ENCODE measurements at regions not wholly inside any gene's neighbourhood (a gene's known extent, or its start where the extent isn't known, plus 50 kb on each side); places are given as distances from the start of the nearest gene placed in this dataset.

GRCh38 chr2:103219398-103219797 is 457.6 kb downstream of the TMEM182 start:
- POLR2A ChIA-PET (ENCODE audit: low non-redundant PET), result no interaction called here
- no peak overlapping the region for H3K4me3 ChIP-seq (ENCODE audit: low read depth, low read length, poor library complexity, severe bottlenecking)
- H3K36me3 ChIP-seq (ENCODE audit: insufficient read depth, low read length, poor library complexity, severe bottlenecking), result no peaks in the 10 kb centered on the region
- no peak for DNase-seq (ENCODE audit: low spot score)
- CTCF ChIA-PET, result no interaction called here
- TF ChIP-seq EZH2 (IDR thresholded peaks at IDR 0.05; ENCODE audit: borderline replicate concordance, low read depth, low read length, poor library complexity, severe bottlenecking) (no peak), CTCF (conservative IDR thresholded peaks at IDR 0.05; ENCODE audit: low read depth, low read length) (no peak)
- peaks cover 10% of the 10 kb centered on the region for H3K9me3 ChIP-seq (ENCODE audit: low read depth, low read length, poor library complexity, severe bottlenecking)
- no peaks in the 10 kb centered on the region for H3K27me3 ChIP-seq (replicated peaks; ENCODE audit: insufficient read depth, low read depth, low read length, poor library complexity)
- no TSS peak for BruUV-seq (replicated peaks)
- no peaks in the 10 kb centered on the region for H3K4me1 ChIP-seq (ENCODE audit: insufficient read depth, low read length, poor library complexity, severe bottlenecking)
- intact Hi-C loops (cut with micrococcal nuclease; ENCODE audit: unreplicated experiment), result no loop called here
- H3K27ac ChIP-seq (ENCODE audit: low read depth, low read length, poor library complexity, severe bottlenecking), result no peak overlapping the region

- peaks cover 5% of the 10 kb centered on the region for H3K9me3 ChIP-seq (ENCODE audit: low read depth, low read length, poor library complexity, severe bottlenecking)
- TF ChIP-seq CTCF (conservative IDR thresholded peaks at IDR 0.05; ENCODE audit: low read depth, low read length), result no peak
- TF ChIP-seq EZH2 (IDR thresholded peaks at IDR 0.05; ENCODE audit: borderline replicate concordance, low read depth, low read length, poor library complexity, severe bottlenecking), result no peak
- DNase-seq (ENCODE audit: low spot score), result no peak
- H3K4me1 ChIP-seq (ENCODE audit: insufficient read depth, low read length, poor library complexity, severe bottlenecking), result no peaks in the 10 kb centered on the region
- H3K36me3 ChIP-seq (ENCODE audit: insufficient read depth, low read length, poor library complexity, severe bottlenecking), result no peaks in the 10 kb centered on the region
- intact Hi-C loops (cut with micrococcal nuclease; ENCODE audit: unreplicated experiment), result no loop called here
- no peak overlapping the region for H3K4me3 ChIP-seq (ENCODE audit: low read depth, low read length, poor library complexity, severe bottlenecking)
- no peak overlapping the region for H3K27ac ChIP-seq (ENCODE audit: low read depth, low read length, poor library complexity, severe bottlenecking)
- ChIA-PET POLR2A (ENCODE audit: low non-redundant PET) (no interaction called here), CTCF (no interaction called here)
- no peaks in the 10 kb centered on the region for H3K27me3 ChIP-seq (replicated peaks; ENCODE audit: insufficient read depth, low read depth, low read length, poor library complexity)
- BruUV-seq (replicated peaks), result no TSS peak
These were observed 461.1 kb downstream of the TMEM182 start for GRCh38 chr2:103222969-103223368.

GRCh38 chr2:103230796-103231195 is 469.0 kb downstream of the TMEM182 start:
- CTCF ChIA-PET, result no interaction called here
- Histone ChIP-seq H3K27ac (ENCODE audit: low read depth, low read length, poor library complexity, severe bottlenecking) (no peak overlapping the region), H3K27me3 (replicated peaks; ENCODE audit: insufficient read depth, low read depth, low read length, poor library complexity) (no peaks in the 10 kb centered on the region), H3K9me3 (ENCODE audit: low read depth, low read length, poor library complexity, severe bottlenecking) (no peaks in the 10 kb centered on the region), H3K4me1 (ENCODE audit: insufficient read depth, low read length, poor library complexity, severe bottlenecking) (no peaks in the 10 kb centered on the region), H3K4me3 (ENCODE audit: low read depth, low read length, poor library complexity, severe bottlenecking) (no peak overlapping the region), H3K36me3 (ENCODE audit: insufficient read depth, low read length, poor library complexity, severe bottlenecking) (no peaks in the 10 kb centered on the region)
- BruUV-seq (replicated peaks), result no TSS peak
- TF ChIP-seq EZH2 (IDR thresholded peaks at IDR 0.05; ENCODE audit: borderline replicate concordance, low read depth, low read length, poor library complexity, severe bottlenecking) (no peak), CTCF (conservative IDR thresholded peaks at IDR 0.05; ENCODE audit: low read depth, low read length) (no peak)
- intact Hi-C loops (cut with micrococcal nuclease; ENCODE audit: unreplicated experiment), result no loop called here
- DNase-seq (ENCODE audit: low spot score), result no peak
- POLR2A ChIA-PET (ENCODE audit: low non-redundant PET), result no interaction called here
